ENCODE measurements at regions not wholly inside any gene's neighbourhood (a gene's known extent, or its start where the extent isn't known, plus 50 kb on each side); places are given as distances from the start of the nearest gene placed in this dataset.

DNA sequence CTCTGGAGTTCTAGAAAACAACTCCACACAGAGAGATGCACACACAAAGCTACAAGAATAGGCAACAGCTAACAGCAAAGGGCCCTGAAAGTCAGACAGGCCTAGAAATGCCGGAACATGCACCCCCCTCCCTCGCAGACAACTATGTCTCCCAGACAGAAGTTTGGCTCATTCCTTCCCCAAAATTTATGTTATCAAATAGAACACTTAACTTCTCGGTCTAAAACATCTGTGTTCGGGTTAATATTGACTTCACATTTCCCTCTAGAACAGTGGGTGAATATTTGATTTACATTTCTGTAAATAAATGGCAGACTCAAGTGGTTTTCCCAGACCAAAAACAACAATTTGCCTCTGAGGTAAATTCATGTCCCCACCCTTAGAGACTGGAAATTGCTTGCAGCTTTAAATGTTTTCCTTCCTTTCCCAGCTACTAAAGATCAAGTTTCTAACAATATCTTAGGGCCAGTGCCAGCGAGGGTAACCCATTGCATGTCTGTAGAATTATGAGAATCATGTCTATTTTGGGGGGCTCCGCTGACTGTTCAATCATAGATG lies 92.5 kb upstream of the INHBA start:
- TF ChIP-seq, protein P1, sequence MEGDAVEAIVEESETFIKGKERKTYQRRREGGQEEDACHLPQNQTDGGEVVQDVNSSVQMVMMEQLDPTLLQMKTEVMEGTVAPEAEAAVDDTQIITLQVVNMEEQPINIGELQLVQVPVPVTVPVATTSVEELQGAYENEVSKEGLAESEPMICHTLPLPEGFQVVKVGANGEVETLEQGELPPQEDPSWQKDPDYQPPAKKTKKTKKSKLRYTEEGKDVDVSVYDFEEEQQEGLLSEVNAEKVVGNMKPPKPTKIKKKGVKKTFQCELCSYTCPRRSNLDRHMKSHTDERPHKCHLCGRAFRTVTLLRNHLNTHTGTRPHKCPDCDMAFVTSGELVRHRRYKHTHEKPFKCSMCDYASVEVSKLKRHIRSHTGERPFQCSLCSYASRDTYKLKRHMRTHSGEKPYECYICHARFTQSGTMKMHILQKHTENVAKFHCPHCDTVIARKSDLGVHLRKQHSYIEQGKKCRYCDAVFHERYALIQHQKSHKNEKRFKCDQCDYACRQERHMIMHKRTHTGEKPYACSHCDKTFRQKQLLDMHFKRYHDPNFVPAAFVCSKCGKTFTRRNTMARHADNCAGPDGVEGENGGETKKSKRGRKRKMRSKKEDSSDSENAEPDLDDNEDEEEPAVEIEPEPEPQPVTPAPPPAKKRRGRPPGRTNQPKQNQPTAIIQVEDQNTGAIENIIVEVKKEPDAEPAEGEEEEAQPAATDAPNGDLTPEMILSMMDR (conservative IDR thresholded peaks at IDR 0.05), result no peak
- no peak for TF ChIP-seq ZFX (IDR thresholded peaks at IDR 0.05)

All from C4-2B (cell line).